ENCODE measurements at regions not wholly inside any gene's neighbourhood (a gene's known extent, or its start where the extent isn't known, plus 50 kb on each side); places are given as distances from the start of the nearest gene placed in this dataset.
"Not testable (repeated sequence)": the region's sequence is repeated elsewhere in the genome, so short reads cannot be mapped to it uniquely, and the experiment has no call there.

- Histone ChIP-seq H3K4me1 (ENCODE audit: control insufficient read depth, low read length) (no peaks in the 10 kb centered on the region), H3K9me2 (replicated peaks; ENCODE audit: control insufficient read depth, low read length) (no peaks in the 10 kb centered on the region), H3F3A (ENCODE audit: control insufficient read depth, insufficient read depth) (no peaks in the 10 kb centered on the region), H3K27me3 (ENCODE audit: control insufficient read depth, low read length) (no peaks in the 10 kb centered on the region), H3K27ac (ENCODE audit: low read depth, low read length) (no peak overlapping the region), H3K4me2 (ENCODE audit: low read length) (no peak overlapping the region), H3K4me3 (ENCODE audit: low read length) (no peak overlapping the region), H3K9me3 (ENCODE audit: control insufficient read depth, insufficient read depth, low read length) (no peaks in the 10 kb centered on the region), H4K20me1 (ENCODE audit: control insufficient read depth, insufficient read depth, low read depth, low read length) (no peaks in the 10 kb centered on the region), H3K36me3 (ENCODE audit: control insufficient read depth, low read length) (no peaks in the 10 kb centered on the region), H3K79me2 (ENCODE audit: control insufficient read depth, low read length) (no peaks in the 10 kb centered on the region)
- TF ChIP-seq CTCF (IDR thresholded peaks at IDR 0.05; ENCODE audit: low read depth, low read length, poor library complexity, severe bottlenecking), result no peak
- TF ChIP-seq EZH2phosphoT487 (IDR thresholded peaks at IDR 0.05; ENCODE audit: borderline replicate concordance, low read length), result no peak
Observed at GRCh38 chr1:30446095-30446494, 277.3 kb downstream of the MATN1 start.

- H3K9me2 ChIP-seq (replicated peaks; ENCODE audit: control insufficient read depth, low read length), result no peaks in the 10 kb centered on the region
- no peaks in the 10 kb centered on the region for H3K27me3 ChIP-seq (ENCODE audit: control insufficient read depth, low read length)
- no peaks in the 10 kb centered on the region for H3F3A ChIP-seq (ENCODE audit: control insufficient read depth, insufficient read depth)
- no peaks in the 10 kb centered on the region for H4K20me1 ChIP-seq (ENCODE audit: control insufficient read depth, insufficient read depth, low read depth, low read length)
- H3K4me3 ChIP-seq (ENCODE audit: low read length), result no peak overlapping the region
- no peak overlapping the region for H3K27ac ChIP-seq (ENCODE audit: low read depth, low read length)
- no peaks in the 10 kb centered on the region for H3K79me2 ChIP-seq (ENCODE audit: control insufficient read depth, low read length)
- no peak overlapping the region for H3K4me2 ChIP-seq (ENCODE audit: low read length)
- TF ChIP-seq CTCF (IDR thresholded peaks at IDR 0.05; ENCODE audit: low read depth, low read length, poor library complexity, severe bottlenecking), result no peak
- TF ChIP-seq EZH2phosphoT487 (IDR thresholded peaks at IDR 0.05; ENCODE audit: borderline replicate concordance, low read length), result no peak
- H3K4me1 ChIP-seq (ENCODE audit: control insufficient read depth, low read length), result no peaks in the 10 kb centered on the region
- H3K36me3 ChIP-seq (ENCODE audit: control insufficient read depth, low read length), result no peaks in the 10 kb centered on the region
- H3K9me3 ChIP-seq (ENCODE audit: control insufficient read depth, insufficient read depth, low read length), result no peaks in the 10 kb centered on the region
Observed at GRCh38 chr1:30445449-30445848, 277.9 kb downstream of the MATN1 start.

- TF ChIP-seq EZH2phosphoT487 (IDR thresholded peaks at IDR 0.05; ENCODE audit: borderline replicate concordance, low read length) (no peak), CTCF (IDR thresholded peaks at IDR 0.05; ENCODE audit: low read depth, low read length, poor library complexity, severe bottlenecking) (no peak)
- no peaks in the 10 kb centered on the region for H3K4me1 ChIP-seq (ENCODE audit: control insufficient read depth, low read length)
- no peak overlapping the region for H3K4me3 ChIP-seq (ENCODE audit: low read length)
- H3K36me3 ChIP-seq (ENCODE audit: control insufficient read depth, low read length), result no peaks in the 10 kb centered on the region
- H3K9me3 ChIP-seq (ENCODE audit: control insufficient read depth, insufficient read depth, low read length), result no peaks in the 10 kb centered on the region
- no peaks in the 10 kb centered on the region for H3F3A ChIP-seq (ENCODE audit: control insufficient read depth, insufficient read depth)
- no peaks in the 10 kb centered on the region for H3K79me2 ChIP-seq (ENCODE audit: control insufficient read depth, low read length)
- H3K4me2 ChIP-seq (ENCODE audit: low read length), result no peak overlapping the region
- H3K9me2 ChIP-seq (replicated peaks; ENCODE audit: control insufficient read depth, low read length), result no peaks in the 10 kb centered on the region
- no peak overlapping the region for H3K27ac ChIP-seq (ENCODE audit: low read depth, low read length)
- H3K27me3 ChIP-seq (ENCODE audit: control insufficient read depth, low read length), result no peaks in the 10 kb centered on the region
- no peaks in the 10 kb centered on the region for H4K20me1 ChIP-seq (ENCODE audit: control insufficient read depth, insufficient read depth, low read depth, low read length)
Observed at GRCh38 chr1:30444850-30445249, 278.5 kb downstream of the MATN1 start.

GRCh38 chr1:30444401-30444800 is 279.0 kb downstream of the MATN1 start:
- Histone ChIP-seq H3K4me3 (ENCODE audit: low read length) (no peak overlapping the region), H3K79me2 (ENCODE audit: control insufficient read depth, low read length) (no peaks in the 10 kb centered on the region), H3F3A (ENCODE audit: control insufficient read depth, insufficient read depth) (no peaks in the 10 kb centered on the region), H4K20me1 (ENCODE audit: control insufficient read depth, insufficient read depth, low read depth, low read length) (no peaks in the 10 kb centered on the region), H3K27ac (ENCODE audit: low read depth, low read length) (no peak overlapping the region), H3K4me2 (ENCODE audit: low read length) (no peak overlapping the region), H3K9me2 (replicated peaks; ENCODE audit: control insufficient read depth, low read length) (no peaks in the 10 kb centered on the region), H3K9me3 (ENCODE audit: control insufficient read depth, insufficient read depth, low read length) (no peaks in the 10 kb centered on the region), H3K27me3 (ENCODE audit: control insufficient read depth, low read length) (no peaks in the 10 kb centered on the region), H3K4me1 (ENCODE audit: control insufficient read depth, low read length) (no peaks in the 10 kb centered on the region), H3K36me3 (ENCODE audit: control insufficient read depth, low read length) (no peaks in the 10 kb centered on the region)
- TF ChIP-seq CTCF (IDR thresholded peaks at IDR 0.05; ENCODE audit: low read depth, low read length, poor library complexity, severe bottlenecking) (no peak), EZH2phosphoT487 (IDR thresholded peaks at IDR 0.05; ENCODE audit: borderline replicate concordance, low read length) (no peak)

- not testable (repeated sequence) for H3K4me2 ChIP-seq (ENCODE audit: low read length); H3K4me3 ChIP-seq (ENCODE audit: low read length); H4K20me1 ChIP-seq (ENCODE audit: control insufficient read depth, insufficient read depth, low read depth, low read length); H3K79me2 ChIP-seq (ENCODE audit: control insufficient read depth, low read length); H3K9me2 ChIP-seq (replicated peaks; ENCODE audit: control insufficient read depth, low read length); H3K9me3 ChIP-seq (ENCODE audit: control insufficient read depth, insufficient read depth, low read length); H3K4me1 ChIP-seq (ENCODE audit: control insufficient read depth, low read length); H3F3A ChIP-seq (ENCODE audit: control insufficient read depth, insufficient read depth); H3K27ac ChIP-seq (ENCODE audit: low read depth, low read length); H3K36me3 ChIP-seq (ENCODE audit: control insufficient read depth, low read length); H3K27me3 ChIP-seq (ENCODE audit: control insufficient read depth, low read length)
Observed at GRCh38 chr1:30438274-30438673, 285.1 kb downstream of the MATN1 start.
